ENCODE measurements at regions not wholly inside any gene's neighbourhood (a gene's known extent, or its start where the extent isn't known, plus 50 kb on each side); places are given as distances from the start of the nearest gene placed in this dataset.

- TF ChIP-seq CTCF (IDR thresholded peaks at IDR 0.05) (no peak), ZFX (IDR thresholded peaks at IDR 0.05; ENCODE audit: borderline replicate concordance) (no peak)
These were observed 571.8 kb downstream of the ZPLD1 start for GRCh38 chr3:103006526-103007183.

Measured in 22Rv1 (cell line).